ENCODE measurements at regions not wholly inside any gene's neighbourhood (a gene's known extent, or its start where the extent isn't known, plus 50 kb on each side); places are given as distances from the start of the nearest gene placed in this dataset.

DNA sequence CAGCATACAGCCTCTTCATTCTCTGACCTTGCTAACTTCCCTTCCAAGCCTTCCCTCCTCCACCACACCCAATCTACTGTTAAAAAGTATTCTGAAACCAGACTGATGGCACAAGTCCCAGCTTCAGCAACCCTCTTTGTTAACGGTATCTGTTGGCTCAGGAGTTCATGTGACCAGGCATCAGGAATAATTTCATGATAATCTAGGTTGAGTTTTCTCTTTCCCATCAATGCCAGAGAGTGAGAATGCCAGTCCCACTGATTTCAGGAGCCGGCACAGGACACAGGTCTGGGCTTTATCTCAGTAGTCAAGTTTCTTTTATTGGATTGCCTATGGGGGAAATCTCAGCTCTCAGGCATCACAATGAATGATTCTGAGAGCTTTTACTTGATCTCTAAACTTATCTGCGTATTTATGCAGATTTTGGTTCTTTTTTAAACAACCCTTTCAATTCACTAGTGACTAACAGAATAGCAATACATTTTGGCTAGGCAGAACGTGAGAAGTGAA lies 231.0 kb upstream of the LYZL1 start:
- Histone ChIP-seq H3K4me1 (ENCODE audit: insufficient read depth, insufficient read length) (no peaks in the 10 kb centered on the region), H3K36me3 (ENCODE audit: insufficient read depth, insufficient read length, low read length) (no peaks in the 10 kb centered on the region), H3K27me3 (ENCODE audit: insufficient read depth, insufficient read length) (no peaks in the 10 kb centered on the region), H3K9me3 (ENCODE audit: insufficient read depth, low read length) (no peaks in the 10 kb centered on the region), H3K9ac (ENCODE audit: insufficient read length, low read depth) (no peak overlapping the region), H3K4me3 (ENCODE audit: insufficient read length, low read depth) (no peak overlapping the region)
- TF ChIP-seq YY1 (IDR thresholded peaks at IDR 0.05; ENCODE audit: insufficient read depth, insufficient read length) (no peak), SUZ12 (IDR thresholded peaks at IDR 0.05; ENCODE audit: extremely low read depth, insufficient read depth, insufficient read length) (no peak), ZNF274 (IDR thresholded peaks at IDR 0.05; ENCODE audit: low read depth, low read length) (no peak)
- no peak for DNase-seq (ENCODE audit: low read depth, low spot score)

DNA sequence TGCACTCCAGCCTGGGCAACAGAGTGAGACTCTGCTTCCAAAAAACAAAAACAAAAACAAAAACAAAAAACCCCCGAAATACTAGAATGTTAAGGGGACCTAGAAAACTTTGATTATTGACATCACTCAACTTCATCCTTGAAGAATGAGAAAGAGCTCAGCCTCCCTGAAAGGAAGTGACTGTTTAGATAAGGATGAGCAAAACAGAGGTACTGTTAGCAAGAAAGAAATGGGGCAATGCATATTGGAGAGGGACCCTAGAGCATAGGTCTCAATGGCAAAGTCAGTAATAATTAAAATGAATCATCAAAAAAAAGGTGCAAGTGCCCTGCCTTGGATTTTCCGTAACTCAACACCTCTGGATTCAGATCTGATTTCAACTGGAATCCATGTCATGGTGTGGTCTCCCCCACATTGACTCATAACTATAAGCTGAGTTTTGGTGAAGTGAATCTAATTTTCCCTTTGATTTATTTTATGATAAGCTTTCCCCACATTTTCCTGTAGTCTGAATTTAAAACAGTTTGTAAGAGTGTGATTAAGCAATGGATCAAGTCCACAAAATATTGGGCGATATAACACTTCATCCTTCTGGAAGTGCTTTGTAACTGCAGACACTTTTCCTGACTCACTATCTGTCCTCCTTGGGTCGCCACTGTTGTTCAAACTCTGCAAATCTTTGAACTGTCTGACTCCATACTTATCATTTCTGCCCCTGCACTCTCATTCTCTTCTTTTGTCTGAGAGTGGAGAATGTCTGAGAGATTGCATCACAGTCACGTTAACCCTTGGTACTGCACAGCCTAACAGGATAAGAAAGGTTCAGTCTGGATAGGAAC lies 224.8 kb upstream of the LYZL1 start:
- Histone ChIP-seq H3K4me3 (ENCODE audit: insufficient read length, low read depth) (no peak overlapping the region), H3K36me3 (ENCODE audit: insufficient read depth, insufficient read length, low read length) (no peaks in the 10 kb centered on the region), H3K9me3 (ENCODE audit: insufficient read depth, low read length) (no peaks in the 10 kb centered on the region), H3K9ac (ENCODE audit: insufficient read length, low read depth) (no peak overlapping the region), H3K27me3 (ENCODE audit: insufficient read depth, insufficient read length) (no peaks in the 10 kb centered on the region), H3K4me1 (ENCODE audit: insufficient read depth, insufficient read length) (peaks cover 3% of the 10 kb centered on the region)
- no peak for DNase-seq (ENCODE audit: low read depth, low spot score)
- TF ChIP-seq SUZ12 (IDR thresholded peaks at IDR 0.05; ENCODE audit: extremely low read depth, insufficient read depth, insufficient read length) = no peak
- TF ChIP-seq YY1 (IDR thresholded peaks at IDR 0.05; ENCODE audit: insufficient read depth, insufficient read length) = no peak
- no peak for TF ChIP-seq ZNF274 (IDR thresholded peaks at IDR 0.05; ENCODE audit: low read depth, low read length)

DNA sequence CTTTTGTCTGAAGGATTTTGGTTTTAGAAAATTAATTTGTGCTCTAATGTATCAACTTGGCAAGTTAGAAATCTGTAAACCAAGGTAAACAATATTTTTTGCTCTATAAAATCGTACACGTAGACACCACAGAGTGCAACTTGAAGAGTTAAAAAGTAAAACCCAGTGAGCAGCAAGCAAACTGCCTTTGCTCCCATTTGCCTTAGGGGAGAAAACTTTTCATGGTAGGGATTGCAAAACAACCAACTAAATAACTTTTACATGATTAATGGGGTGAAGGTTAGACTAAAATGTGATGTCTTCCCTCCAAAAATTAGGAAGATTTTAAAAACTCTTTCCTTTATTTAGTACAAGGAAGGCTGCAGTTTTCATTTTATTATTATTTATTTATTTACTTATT lies 224.2 kb upstream of the LYZL1 start:
- Histone ChIP-seq H3K27me3 (ENCODE audit: insufficient read depth, insufficient read length) (no peaks in the 10 kb centered on the region), H3K36me3 (ENCODE audit: insufficient read depth, insufficient read length, low read length) (no peaks in the 10 kb centered on the region), H3K4me1 (ENCODE audit: insufficient read depth, insufficient read length) (peaks cover 6% of the 10 kb centered on the region), H3K9ac (ENCODE audit: insufficient read length, low read depth) (no peak overlapping the region), H3K9me3 (ENCODE audit: insufficient read depth, low read length) (no peaks in the 10 kb centered on the region), H3K4me3 (ENCODE audit: insufficient read length, low read depth) (no peak overlapping the region)
- no peak for DNase-seq (ENCODE audit: low read depth, low spot score)
- TF ChIP-seq SUZ12 (IDR thresholded peaks at IDR 0.05; ENCODE audit: extremely low read depth, insufficient read depth, insufficient read length) (no peak), YY1 (IDR thresholded peaks at IDR 0.05; ENCODE audit: insufficient read depth, insufficient read length) (no peak), ZNF274 (IDR thresholded peaks at IDR 0.05; ENCODE audit: low read depth, low read length) (no peak)

DNA sequence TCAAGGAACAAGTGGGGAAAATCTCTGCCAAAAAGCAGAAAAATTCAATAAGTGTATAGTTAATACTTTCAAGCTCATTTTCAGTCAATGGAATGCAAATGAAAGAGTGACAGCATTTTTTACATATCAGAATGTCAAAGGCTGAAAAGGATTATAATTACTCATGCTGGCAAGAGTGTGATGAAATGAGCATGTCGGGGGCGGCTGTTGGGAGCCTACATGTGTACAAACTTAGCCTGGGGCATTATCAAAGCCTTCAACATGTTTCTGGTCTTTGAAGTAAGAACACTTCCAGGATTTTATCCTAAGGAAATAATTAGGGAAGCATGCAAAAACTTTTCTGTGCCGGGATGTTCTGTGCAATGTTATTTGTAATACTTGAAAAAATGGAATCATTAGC lies 221.7 kb upstream of the LYZL1 start:
- H3K9ac ChIP-seq (ENCODE audit: insufficient read length, low read depth) = no peak overlapping the region
- TF ChIP-seq ZNF274 (IDR thresholded peaks at IDR 0.05; ENCODE audit: low read depth, low read length) (no peak), YY1 (IDR thresholded peaks at IDR 0.05; ENCODE audit: insufficient read depth, insufficient read length) (no peak), SUZ12 (IDR thresholded peaks at IDR 0.05; ENCODE audit: extremely low read depth, insufficient read depth, insufficient read length) (no peak)
- no peaks in the 10 kb centered on the region for H3K27me3 ChIP-seq (ENCODE audit: insufficient read depth, insufficient read length)
- H3K36me3 ChIP-seq (ENCODE audit: insufficient read depth, insufficient read length, low read length) = no peaks in the 10 kb centered on the region
- no peak for DNase-seq (ENCODE audit: low read depth, low spot score)
- H3K4me1 ChIP-seq (ENCODE audit: insufficient read depth, insufficient read length) = peaks cover 6% of the 10 kb centered on the region
- H3K4me3 ChIP-seq (ENCODE audit: insufficient read length, low read depth) = no peak overlapping the region
- no peaks in the 10 kb centered on the region for H3K9me3 ChIP-seq (ENCODE audit: insufficient read depth, low read length)

DNA sequence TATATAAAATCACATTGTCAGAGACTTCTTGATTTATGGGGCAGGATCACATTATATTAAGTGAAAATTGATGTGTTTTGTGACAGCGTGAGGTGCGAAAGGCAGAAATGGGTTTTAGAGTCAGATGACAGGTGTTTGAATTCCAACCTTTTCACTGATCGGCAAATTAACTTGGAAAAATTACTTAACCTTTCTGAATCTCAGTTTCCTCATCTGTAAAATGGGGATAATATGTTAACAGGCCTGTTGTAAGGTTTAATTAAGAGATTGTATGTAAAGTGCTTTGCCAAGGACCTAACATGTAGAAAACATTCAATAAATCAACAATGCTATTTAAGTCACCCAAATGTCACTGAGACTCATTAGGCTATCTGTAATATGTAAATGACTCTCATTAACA lies 221.2 kb upstream of the LYZL1 start:
- Histone ChIP-seq H3K4me3 (ENCODE audit: insufficient read length, low read depth) (no peak overlapping the region), H3K9me3 (ENCODE audit: insufficient read depth, low read length) (no peaks in the 10 kb centered on the region), H3K9ac (ENCODE audit: insufficient read length, low read depth) (no peak overlapping the region), H3K27me3 (ENCODE audit: insufficient read depth, insufficient read length) (no peaks in the 10 kb centered on the region), H3K36me3 (ENCODE audit: insufficient read depth, insufficient read length, low read length) (no peaks in the 10 kb centered on the region), H3K4me1 (ENCODE audit: insufficient read depth, insufficient read length) (peaks cover 6% of the 10 kb centered on the region)
- no peak for TF ChIP-seq ZNF274 (IDR thresholded peaks at IDR 0.05; ENCODE audit: low read depth, low read length)
- no peak for TF ChIP-seq SUZ12 (IDR thresholded peaks at IDR 0.05; ENCODE audit: extremely low read depth, insufficient read depth, insufficient read length)
- no peak for TF ChIP-seq YY1 (IDR thresholded peaks at IDR 0.05; ENCODE audit: insufficient read depth, insufficient read length)
- DNase-seq (ENCODE audit: low read depth, low spot score) = no peak

DNA sequence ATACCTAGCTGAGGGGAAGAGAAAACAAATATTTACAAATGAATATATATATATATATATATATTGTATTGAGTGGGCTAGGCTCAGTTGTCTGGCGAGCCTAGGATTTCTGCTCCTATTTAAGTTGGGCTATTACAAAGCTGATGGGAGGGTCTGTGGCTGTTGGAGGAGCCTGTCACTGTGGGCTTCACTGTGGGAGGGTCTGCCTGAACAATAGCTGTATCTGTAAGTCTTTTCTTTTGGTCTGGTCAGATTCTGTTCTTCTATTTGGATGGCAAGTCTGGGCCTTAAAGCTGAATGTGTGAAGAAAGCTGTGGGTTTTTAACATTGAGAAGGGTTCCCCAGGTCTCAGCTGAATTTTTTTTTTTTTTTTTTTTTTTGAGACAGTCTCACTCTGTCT lies 220.6 kb upstream of the LYZL1 start:
- Histone ChIP-seq H3K9ac (ENCODE audit: insufficient read length, low read depth) (no peak overlapping the region), H3K27me3 (ENCODE audit: insufficient read depth, insufficient read length) (no peaks in the 10 kb centered on the region), H3K36me3 (ENCODE audit: insufficient read depth, insufficient read length, low read length) (no peaks in the 10 kb centered on the region), H3K9me3 (ENCODE audit: insufficient read depth, low read length) (no peaks in the 10 kb centered on the region), H3K4me1 (ENCODE audit: insufficient read depth, insufficient read length) (peaks cover 6% of the 10 kb centered on the region), H3K4me3 (ENCODE audit: insufficient read length, low read depth) (no peak overlapping the region)
- no peak for DNase-seq (ENCODE audit: low read depth, low spot score)
- no peak for TF ChIP-seq YY1 (IDR thresholded peaks at IDR 0.05; ENCODE audit: insufficient read depth, insufficient read length)
- TF ChIP-seq ZNF274 (IDR thresholded peaks at IDR 0.05; ENCODE audit: low read depth, low read length) = no peak
- TF ChIP-seq SUZ12 (IDR thresholded peaks at IDR 0.05; ENCODE audit: extremely low read depth, insufficient read depth, insufficient read length) = no peak

DNA sequence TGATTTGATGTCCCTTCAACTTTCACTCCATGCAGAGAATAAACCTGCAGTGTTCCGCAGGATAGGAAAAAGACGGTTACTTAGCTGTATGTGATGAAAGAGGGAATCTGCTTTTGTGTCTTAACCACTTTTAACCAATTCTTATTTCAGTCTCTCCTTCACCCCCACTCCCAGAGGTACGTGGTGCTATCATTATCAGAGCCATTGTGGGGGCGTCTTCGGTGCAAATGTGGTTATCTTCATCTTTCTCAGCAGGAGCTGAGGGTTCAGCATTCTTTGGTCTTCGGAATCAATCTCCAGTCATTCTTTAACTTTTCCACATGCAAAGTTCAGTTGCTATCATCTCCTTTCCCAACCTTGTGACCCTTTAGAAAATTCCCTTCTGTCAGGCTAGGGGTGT lies 219.9 kb upstream of the LYZL1 start:
- no peak overlapping the region for H3K4me3 ChIP-seq (ENCODE audit: insufficient read length, low read depth)
- H3K9me3 ChIP-seq (ENCODE audit: insufficient read depth, low read length) = no peaks in the 10 kb centered on the region
- no peak for DNase-seq (ENCODE audit: low read depth, low spot score)
- no peaks in the 10 kb centered on the region for H3K36me3 ChIP-seq (ENCODE audit: insufficient read depth, insufficient read length, low read length)
- no peak overlapping the region for H3K9ac ChIP-seq (ENCODE audit: insufficient read length, low read depth)
- peaks cover 6% of the 10 kb centered on the region for H3K4me1 ChIP-seq (ENCODE audit: insufficient read depth, insufficient read length)
- no peaks in the 10 kb centered on the region for H3K27me3 ChIP-seq (ENCODE audit: insufficient read depth, insufficient read length)
- TF ChIP-seq ZNF274 (IDR thresholded peaks at IDR 0.05; ENCODE audit: low read depth, low read length) (no peak), YY1 (IDR thresholded peaks at IDR 0.05; ENCODE audit: insufficient read depth, insufficient read length) (no peak), SUZ12 (IDR thresholded peaks at IDR 0.05; ENCODE audit: extremely low read depth, insufficient read depth, insufficient read length) (no peak)
